ENCODE measurements at regions not wholly inside any gene's neighbourhood (a gene's known extent, or its start where the extent isn't known, plus 50 kb on each side); places are given as distances from the start of the nearest gene placed in this dataset.

DNA sequence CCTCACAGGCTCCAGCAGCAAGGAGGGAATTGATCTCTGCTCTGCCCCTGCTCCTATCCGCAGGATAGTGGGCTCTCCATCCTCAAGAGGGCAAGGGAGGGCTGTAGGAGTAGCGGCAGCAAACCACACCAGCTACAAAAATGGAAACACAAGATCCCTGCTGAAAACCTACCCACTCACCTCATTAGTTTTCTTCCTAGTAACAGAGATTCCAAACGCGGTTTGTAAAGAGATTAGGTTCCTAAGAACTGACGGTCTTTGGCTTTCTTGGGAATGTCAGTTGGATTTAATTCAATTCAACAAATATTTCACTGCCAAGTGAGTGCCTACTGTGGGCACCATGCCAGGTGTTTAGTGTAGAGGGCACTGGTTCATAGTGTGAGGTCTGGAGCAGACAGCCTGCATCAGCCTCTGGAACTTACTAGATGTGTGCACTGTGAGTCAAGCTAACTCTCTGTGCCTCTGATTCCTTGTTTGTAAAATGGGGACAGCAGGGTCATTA lies 84.7 kb downstream of the MRPL46 start:
- TF ChIP-seq, protein P1, sequence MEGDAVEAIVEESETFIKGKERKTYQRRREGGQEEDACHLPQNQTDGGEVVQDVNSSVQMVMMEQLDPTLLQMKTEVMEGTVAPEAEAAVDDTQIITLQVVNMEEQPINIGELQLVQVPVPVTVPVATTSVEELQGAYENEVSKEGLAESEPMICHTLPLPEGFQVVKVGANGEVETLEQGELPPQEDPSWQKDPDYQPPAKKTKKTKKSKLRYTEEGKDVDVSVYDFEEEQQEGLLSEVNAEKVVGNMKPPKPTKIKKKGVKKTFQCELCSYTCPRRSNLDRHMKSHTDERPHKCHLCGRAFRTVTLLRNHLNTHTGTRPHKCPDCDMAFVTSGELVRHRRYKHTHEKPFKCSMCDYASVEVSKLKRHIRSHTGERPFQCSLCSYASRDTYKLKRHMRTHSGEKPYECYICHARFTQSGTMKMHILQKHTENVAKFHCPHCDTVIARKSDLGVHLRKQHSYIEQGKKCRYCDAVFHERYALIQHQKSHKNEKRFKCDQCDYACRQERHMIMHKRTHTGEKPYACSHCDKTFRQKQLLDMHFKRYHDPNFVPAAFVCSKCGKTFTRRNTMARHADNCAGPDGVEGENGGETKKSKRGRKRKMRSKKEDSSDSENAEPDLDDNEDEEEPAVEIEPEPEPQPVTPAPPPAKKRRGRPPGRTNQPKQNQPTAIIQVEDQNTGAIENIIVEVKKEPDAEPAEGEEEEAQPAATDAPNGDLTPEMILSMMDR (IDR thresholded peaks at IDR 0.05; ENCODE audit: low read length): no peak
- TF ChIP-seq EZH2 (IDR thresholded peaks at IDR 0.05; ENCODE audit: borderline replicate concordance, low read length): no peak
